OCI-LY1 (cell line): ENCODE measurements at regions not wholly inside any gene's neighbourhood (a gene's known extent, or its start where the extent isn't known, plus 50 kb on each side); places are given as distances from the start of the nearest gene placed in this dataset.

Source experiments
- H2AFZ ChIP-seq: fragments of 200-600 bp; sonication (generic), shearing (Covaris generic); 2 replicates; pipeline ENCODE4 v1.6.0; 2014; ENCODE audit warnings: antibody characterized with exemption, mild to moderate bottlenecking, low read length
- H3F3A ChIP-seq: fragments of 200-600 bp; sonication (generic), shearing (Covaris generic); 2 replicates; pipeline ENCODE4 v1.6.0; 2014; ENCODE audit warnings: mild to moderate bottlenecking, antibody characterized with exemption, low read length, moderate library complexity; ENCODE audit not compliant: insufficient read depth
- H3K27ac ChIP-seq: fragments of 200-600 bp; sonication (generic); 2 replicates; pipeline ENCODE4 v1.5.1; 2014; ENCODE audit warnings: low read length, mixed run types, mild to moderate bottlenecking, low read depth; ENCODE audit not compliant: poor library complexity, severe bottlenecking
- H3K27me3 ChIP-seq: fragments of 200-600 bp; sonication (generic); 2 replicates; pipeline ENCODE4 v1.6.0; 2014; ENCODE audit warnings: antibody characterized with exemption, mild to moderate bottlenecking, low read length, moderate library complexity; ENCODE audit not compliant: insufficient read depth
- H3K36me3 ChIP-seq: fragments of 200-600 bp; sonication (generic); 2 replicates; pipeline ENCODE4 v1.6.1; 2014; ENCODE audit warnings: mild to moderate bottlenecking, antibody characterized with exemption, low read length, moderate library complexity, mixed read lengths; ENCODE audit not compliant: insufficient read depth
- H3K4me1 ChIP-seq: fragments of 200-600 bp; sonication (generic); 2 replicates; pipeline ENCODE4 v1.5.1; 2014; ENCODE audit warnings: mild to moderate bottlenecking, low read length, moderate library complexity; ENCODE audit not compliant: insufficient read depth, severe bottlenecking
- H3K4me2 ChIP-seq: fragments of 200-600 bp; sonication (generic), shearing (Covaris generic); 2 replicates; pipeline ENCODE4 v1.6.1; 2014; ENCODE audit warnings: low read length
- H3K4me3 ChIP-seq: fragments of 200-600 bp; sonication (generic); 2 replicates; pipeline ENCODE4 v1.5.1; 2014; ENCODE audit warnings: low read length, low read depth, mild to moderate bottlenecking, mixed read lengths; ENCODE audit not compliant: poor library complexity, severe bottlenecking
- H3K79me2 ChIP-seq: fragments of 200-600 bp; shearing (Covaris generic); 2 replicates; pipeline ENCODE4 v1.6.1; 2016; ENCODE audit warnings: mixed run types, low read length, mixed read lengths; ENCODE audit not compliant: insufficient read depth
- H3K9ac ChIP-seq: fragments of 200-600 bp; sonication (generic), shearing (Covaris generic); 2 replicates; pipeline ENCODE4 v1.6.1; 2014; ENCODE audit warnings: mild to moderate bottlenecking, low read length, mixed read lengths
- H3K9me2 ChIP-seq: fragments of 200-600 bp; sonication (generic), shearing (Covaris generic); 2 replicates; pipeline ENCODE4 v1.6.1; 2014; ENCODE audit warnings: low read depth, mild to moderate bottlenecking, low read length, mixed read lengths
- H3K9me3 ChIP-seq: fragments of 200-600 bp; shearing (Covaris generic); 2 replicates; pipeline ENCODE4 v1.6.1; 2014; ENCODE audit warnings: low read length, mixed read lengths
- H4K20me1 ChIP-seq: fragments of 200-600 bp; sonication (generic), shearing (Covaris generic); 2 replicates; pipeline ENCODE4 v1.6.0; 2016; ENCODE audit warnings: mild to moderate bottlenecking, low read length; ENCODE audit not compliant: insufficient read depth
- EZH2 ChIP-seq: fragments of 200-600 bp; sonication (generic), shearing (Covaris generic); IDR thresholded peaks from 2 replicates; pipeline ENCODE4 v1.8.0; 2017; ENCODE audit warnings: borderline replicate concordance, mixed run types, mild to moderate bottlenecking, antibody characterized with exemption, low read length, moderate library complexity, mixed read lengths
- TF ChIP-seq, protein P1 (sequence below): fragments of 200-600 bp; sonication (generic), shearing (Covaris generic); IDR thresholded peaks from 2 replicates; pipeline ENCODE4 v1.5.1; 2017; ENCODE audit warnings: mild to moderate bottlenecking, antibody characterized with exemption, low read length, moderate library complexity, mixed read lengths

DNA sequence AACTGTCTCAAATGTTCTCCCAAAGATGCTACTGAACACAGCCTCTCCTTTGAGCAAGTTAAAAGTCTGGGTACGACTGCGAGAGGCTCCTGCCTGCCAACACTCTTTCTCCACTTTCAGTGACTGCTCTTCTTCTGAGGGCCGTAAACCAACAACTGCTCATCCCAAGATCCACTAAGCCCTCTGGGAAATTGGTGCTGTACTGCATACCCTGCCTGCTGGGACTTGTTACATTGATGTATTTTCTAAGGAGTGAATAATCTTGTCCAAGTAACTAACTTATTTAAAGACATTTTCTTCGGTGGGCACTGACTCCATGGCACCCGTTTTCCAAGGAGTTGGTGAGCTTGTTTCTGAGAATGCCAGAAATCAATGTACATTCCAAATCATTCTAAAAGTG is 87.2 kb downstream of the ZNF280B start:
- Histone ChIP-seq H3K4me1 (peaks cover 42% of the 10 kb centered on the region), H3K4me3 (no peak overlapping the region), H3K79me2 (no peaks in the 10 kb centered on the region), H3K9ac (no peak overlapping the region), H3K27me3 (peaks cover 3% of the 10 kb centered on the region; the same call in 1 of the 2 replicates), H3K9me2 (no peaks in the 10 kb centered on the region), H4K20me1 (no peaks in the 10 kb centered on the region), H3K36me3 (peaks cover 4% of the 10 kb centered on the region; the same call in 1 of the 2 replicates), H2AFZ (no peak overlapping the region), H3K27ac (no peak overlapping the region), H3F3A (no peaks in the 10 kb centered on the region), H3K4me2 (no peak overlapping the region), H3K9me3 (no peaks in the 10 kb centered on the region)
- TF ChIP-seq EZH2, result no peak
- TF ChIP-seq, protein P1, sequence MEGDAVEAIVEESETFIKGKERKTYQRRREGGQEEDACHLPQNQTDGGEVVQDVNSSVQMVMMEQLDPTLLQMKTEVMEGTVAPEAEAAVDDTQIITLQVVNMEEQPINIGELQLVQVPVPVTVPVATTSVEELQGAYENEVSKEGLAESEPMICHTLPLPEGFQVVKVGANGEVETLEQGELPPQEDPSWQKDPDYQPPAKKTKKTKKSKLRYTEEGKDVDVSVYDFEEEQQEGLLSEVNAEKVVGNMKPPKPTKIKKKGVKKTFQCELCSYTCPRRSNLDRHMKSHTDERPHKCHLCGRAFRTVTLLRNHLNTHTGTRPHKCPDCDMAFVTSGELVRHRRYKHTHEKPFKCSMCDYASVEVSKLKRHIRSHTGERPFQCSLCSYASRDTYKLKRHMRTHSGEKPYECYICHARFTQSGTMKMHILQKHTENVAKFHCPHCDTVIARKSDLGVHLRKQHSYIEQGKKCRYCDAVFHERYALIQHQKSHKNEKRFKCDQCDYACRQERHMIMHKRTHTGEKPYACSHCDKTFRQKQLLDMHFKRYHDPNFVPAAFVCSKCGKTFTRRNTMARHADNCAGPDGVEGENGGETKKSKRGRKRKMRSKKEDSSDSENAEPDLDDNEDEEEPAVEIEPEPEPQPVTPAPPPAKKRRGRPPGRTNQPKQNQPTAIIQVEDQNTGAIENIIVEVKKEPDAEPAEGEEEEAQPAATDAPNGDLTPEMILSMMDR, result no peak

DNA sequence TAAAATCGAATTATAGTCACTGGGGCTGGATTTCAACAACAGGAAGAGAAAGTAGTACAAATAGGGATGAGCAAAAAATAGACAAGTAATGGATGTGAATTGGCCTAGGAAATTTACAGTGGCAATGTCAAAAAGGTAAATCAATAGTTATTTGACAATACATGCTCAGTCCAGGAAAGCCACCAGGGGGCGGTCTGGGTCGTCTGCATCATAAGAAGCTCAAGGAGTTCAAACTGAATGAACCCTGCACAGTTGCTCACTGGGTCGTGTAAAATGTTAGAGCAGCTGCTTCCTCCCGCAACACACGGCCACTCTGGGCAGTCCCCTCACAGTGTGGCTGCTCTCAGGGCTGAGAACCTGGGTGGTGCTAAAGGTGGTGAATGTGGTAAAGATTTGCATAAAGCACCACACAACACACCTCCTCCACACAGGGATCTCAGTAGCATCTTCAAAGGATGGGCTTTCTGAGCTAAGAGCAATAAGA is 85.9 kb downstream of the ZNF280B start:
- Histone ChIP-seq H3K9me3 (no peaks in the 10 kb centered on the region), H3F3A (no peaks in the 10 kb centered on the region), H3K36me3 (peaks cover 4% of the 10 kb centered on the region; the same call in 1 of the 2 replicates), H4K20me1 (no peaks in the 10 kb centered on the region), H3K27me3 (peaks cover 3% of the 10 kb centered on the region; the same call in 1 of the 2 replicates), H3K9ac (no peak overlapping the region), H3K4me1 (peaks cover 54% of the 10 kb centered on the region), H3K9me2 (no peaks in the 10 kb centered on the region), H3K79me2 (no peaks in the 10 kb centered on the region), H2AFZ (no peak overlapping the region), H3K4me2 (peak overlapping the region; percentile 33; the same call in 1 of the 2 replicates), H3K27ac (peak overlapping the region; percentile 28), H3K4me3 (no peak overlapping the region)
- TF ChIP-seq, protein P1, result peak; percentile 90
- TF ChIP-seq EZH2, result no peak

DNA sequence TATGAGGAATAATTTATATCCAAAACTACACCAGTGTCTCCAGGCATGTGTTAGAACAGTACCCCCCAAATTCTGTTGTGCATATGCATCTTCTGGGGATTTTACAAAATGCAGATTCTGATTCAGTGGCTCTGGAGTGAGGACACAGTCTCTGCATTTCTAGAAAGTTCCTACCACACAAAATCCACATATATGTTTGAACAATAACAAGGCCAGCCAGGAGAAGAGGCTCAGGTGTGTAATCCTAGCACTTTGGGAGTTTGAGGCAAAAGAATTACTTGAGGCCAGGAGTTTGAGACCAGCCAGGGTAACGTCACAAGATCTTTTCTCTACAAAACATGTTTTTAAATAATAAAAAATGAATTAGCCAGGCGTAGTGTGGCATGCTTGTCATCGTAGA is 84.9 kb downstream of the ZNF280B start:
- TF ChIP-seq, protein P1, result no peak
- no peak for TF ChIP-seq EZH2
- Histone ChIP-seq H4K20me1 (no peaks in the 10 kb centered on the region), H3F3A (no peaks in the 10 kb centered on the region), H3K36me3 (peaks cover 2% of the 10 kb centered on the region; the same call in 1 of the 2 replicates), H3K9ac (no peak overlapping the region), H3K27ac (peak overlapping the region; percentile 28), H3K79me2 (no peaks in the 10 kb centered on the region), H3K9me2 (no peaks in the 10 kb centered on the region), H2AFZ (no peak overlapping the region), H3K9me3 (no peaks in the 10 kb centered on the region), H3K27me3 (peaks cover 2% of the 10 kb centered on the region; the same call in 1 of the 2 replicates), H3K4me2 (no peak overlapping the region), H3K4me1 (peaks cover 59% of the 10 kb centered on the region), H3K4me3 (no peak overlapping the region)
